SH-SY5Y (cell line): ENCODE measurements at regions not wholly inside any gene's neighbourhood (a gene's known extent, or its start where the extent isn't known, plus 50 kb on each side); places are given as distances from the start of the nearest gene placed in this dataset.

Experiments used
- GATA2 ChIP-seq: IDR thresholded peaks from 2 replicates; pipeline ENCODE4 v1.6.1; 2011; ENCODE audit warnings: mild to moderate bottlenecking, low read depth, low read length
- GATA3 ChIP-seq: IDR thresholded peaks from 2 replicates; pipeline ENCODE4 v1.6.1; 2011; ENCODE audit warnings: low read depth, mild to moderate bottlenecking, low read length, moderate library complexity

- TF ChIP-seq GATA2 = no peak
- TF ChIP-seq GATA3 = no peak
These were observed 95.7 kb downstream of the MYCN start for GRCh38 chr2:16035747-16036745.

- TF ChIP-seq GATA2 (no peak), GATA3 (no peak)
These were observed 94.8 kb downstream of the MYCN start for GRCh38 chr2:16034975-16035746.

- TF ChIP-seq GATA2 (no peak), GATA3 (no peak)
These were observed 94.0 kb downstream of the MYCN start for GRCh38 chr2:16034151-16034974.

- TF ChIP-seq GATA2 = no peak
- no peak for TF ChIP-seq GATA3
These were observed 92.6 kb downstream of the MYCN start for GRCh38 chr2:16033032-16033293.

GRCh38 chr2:16032282-16033031, 92.1 kb downstream of the MYCN start:
- TF ChIP-seq GATA3 = no peak
- no peak for TF ChIP-seq GATA2

GRCh38 chr2:16031848-16032159, 91.5 kb downstream of the MYCN start:
- TF ChIP-seq GATA3 (no peak), GATA2 (no peak)

GRCh38 chr2:16031058-16031847, 90.9 kb downstream of the MYCN start:
- no peak for TF ChIP-seq GATA3
- TF ChIP-seq GATA2 = no peak

- TF ChIP-seq GATA2 (no peak), GATA3 (no peak)
These were observed 90.1 kb downstream of the MYCN start for GRCh38 chr2:16030206-16031057.

GRCh38 chr2:16028644-16029043, 88.3 kb downstream of the MYCN start:
- TF ChIP-seq GATA3 (no peak), GATA2 (no peak)

- TF ChIP-seq GATA3 (no peak), GATA2 (no peak)
These were observed 86.6 kb downstream of the MYCN start for GRCh38 chr2:16026816-16027501.

- no peak for TF ChIP-seq GATA3
- TF ChIP-seq GATA2 = no peak
These were observed 85.7 kb downstream of the MYCN start for GRCh38 chr2:16025876-16026640.
